ENCODE measurements at regions not wholly inside any gene's neighbourhood (a gene's known extent, or its start where the extent isn't known, plus 50 kb on each side); places are given as distances from the start of the nearest gene placed in this dataset.
"Not testable (repeated sequence)": the region's sequence is repeated elsewhere in the genome, so short reads cannot be mapped to it uniquely, and the experiment has no call there.

- DNase-seq = no peak
These were observed 133.8 kb upstream of the F3 start for GRCh38 chr1:94675373-94675772.

- DNase-seq = no peak
These were observed 133.3 kb upstream of the F3 start for GRCh38 chr1:94674876-94675275.

- DNase-seq = no peak
These were observed 131.4 kb upstream of the F3 start for GRCh38 chr1:94672934-94673333.

- no peak for DNase-seq
These were observed 130.4 kb upstream of the F3 start for GRCh38 chr1:94672001-94672400.

GRCh38 chr1:94670273-94670672 is 128.7 kb upstream of the F3 start:
- DNase-seq = no peak

- no peak for DNase-seq
These were observed 127.6 kb upstream of the F3 start for GRCh38 chr1:94669198-94669597.

- DNase-seq = no peak
These were observed 127.0 kb upstream of the F3 start for GRCh38 chr1:94668528-94668927.

GRCh38 chr1:94667818-94668217 is 126.3 kb upstream of the F3 start:
- DNase-seq = no peak

GRCh38 chr1:94666797-94667196 is 125.2 kb upstream of the F3 start:
- no peak for DNase-seq

- DNase-seq = no peak
These were observed 119.9 kb upstream of the F3 start for GRCh38 chr1:94661431-94661932.

GRCh38 chr1:94660994-94661393 is 119.4 kb upstream of the F3 start:
- no peak for DNase-seq

GRCh38 chr1:94660258-94660657 is 118.7 kb upstream of the F3 start:
- no peak for DNase-seq

- DNase-seq = not testable (repeated sequence)
These were observed 117.6 kb upstream of the F3 start for GRCh38 chr1:94659202-94659601.

GRCh38 chr1:94658221-94658620 is 116.7 kb upstream of the F3 start:
- DNase-seq = no peak

GRCh38 chr1:94657776-94658175 is 116.2 kb upstream of the F3 start:
- DNase-seq = not testable (repeated sequence)

- no peak for DNase-seq
These were observed 115.4 kb upstream of the F3 start for GRCh38 chr1:94656967-94657366.

- no peak for DNase-seq
These were observed 113.4 kb upstream of the F3 start for GRCh38 chr1:94654919-94655318.

- no peak for DNase-seq
These were observed 112.9 kb upstream of the F3 start for GRCh38 chr1:94654459-94654858.

- no peak for DNase-seq
These were observed 112.5 kb upstream of the F3 start for GRCh38 chr1:94654031-94654430.

GRCh38 chr1:94653454-94653853 is 111.9 kb upstream of the F3 start:
- DNase-seq = no peak

- no peak for DNase-seq
These were observed 109.5 kb upstream of the F3 start for GRCh38 chr1:94651076-94651475.

GRCh38 chr1:94650301-94650700 is 108.7 kb upstream of the F3 start:
- DNase-seq = no peak

GRCh38 chr1:94648225-94649007 is 106.9 kb upstream of the F3 start:
- no peak for DNase-seq

Measured in amygdala (tissue), 56 donors.